ENCODE measurements at regions not wholly inside any gene's neighbourhood (a gene's known extent, or its start where the extent isn't known, plus 50 kb on each side); places are given as distances from the start of the nearest gene placed in this dataset.

- TF ChIP-seq CTCF (IDR thresholded peaks at IDR 0.05; ENCODE audit: unreplicated experiment): no peak
- BruUV-seq (replicated peaks): no TSS peak
- intact Hi-C loops (cut with micrococcal nuclease; ENCODE audit: unreplicated experiment): no loop called here
- Mint-ChIP-seq H3K27me3 (ENCODE audit: unreplicated experiment) (peaks cover 51% of the 10 kb centered on the region), H3K36me3 (ENCODE audit: insufficient read depth, unreplicated experiment) (no peaks in the 10 kb centered on the region), H3K27ac (ENCODE audit: unreplicated experiment) (no peak overlapping the region), H3K4me3 (ENCODE audit: low read depth, unreplicated experiment) (no peak overlapping the region), H3K9me3 (ENCODE audit: low read depth, unreplicated experiment) (peaks cover 6% of the 10 kb centered on the region), H3K4me1 (ENCODE audit: low read depth, unreplicated experiment) (no peaks in the 10 kb centered on the region)
- CTCF ChIA-PET: interaction anchor here (0.7 kb wide), 1 partner anchor 22 kb away, joined by 3 read pairs; no protein-coding TSS in a partner anchor
- no peak for DNase-seq
Measured at GRCh38 chr3:13178107-13178506, 104.9 kb upstream of the IQSEC1 start.

DNA sequence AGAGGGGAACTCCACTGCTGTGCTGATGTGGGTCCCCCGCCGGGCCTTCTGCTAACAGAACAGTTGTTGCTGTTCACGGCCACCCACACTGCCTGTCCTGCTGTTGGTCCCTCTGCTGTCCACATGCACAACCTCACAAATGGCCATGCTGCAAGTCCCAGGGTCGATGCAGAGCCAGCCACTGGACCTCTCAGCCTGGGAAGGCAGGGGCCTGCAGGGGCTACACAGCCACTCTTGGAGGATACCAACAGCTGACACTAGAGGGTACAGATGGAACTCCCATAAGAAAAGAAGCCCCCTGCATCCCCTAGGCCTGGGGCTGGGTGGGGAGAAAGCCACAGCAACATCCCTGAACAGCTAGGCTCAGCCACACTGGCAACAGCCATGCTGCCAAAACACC lies 104.4 kb upstream of the IQSEC1 start:
- intact Hi-C loops (cut with micrococcal nuclease; ENCODE audit: unreplicated experiment): no loop called here
- Mint-ChIP-seq H3K4me1 (ENCODE audit: low read depth, unreplicated experiment) (no peaks in the 10 kb centered on the region), H3K9me3 (ENCODE audit: low read depth, unreplicated experiment) (peaks cover 6% of the 10 kb centered on the region), H3K27me3 (ENCODE audit: unreplicated experiment) (peaks cover 54% of the 10 kb centered on the region), H3K36me3 (ENCODE audit: insufficient read depth, unreplicated experiment) (no peaks in the 10 kb centered on the region), H3K27ac (ENCODE audit: unreplicated experiment) (no peak overlapping the region), H3K4me3 (ENCODE audit: low read depth, unreplicated experiment) (no peak overlapping the region)
- CTCF ChIA-PET: interaction anchor here (0.7 kb wide), 1 partner anchor 22 kb away, joined by 3 read pairs; no protein-coding TSS in a partner anchor
- no TSS peak for BruUV-seq (replicated peaks)
- TF ChIP-seq CTCF (IDR thresholded peaks at IDR 0.05; ENCODE audit: unreplicated experiment): no peak
- DNase-seq: no peak

DNA sequence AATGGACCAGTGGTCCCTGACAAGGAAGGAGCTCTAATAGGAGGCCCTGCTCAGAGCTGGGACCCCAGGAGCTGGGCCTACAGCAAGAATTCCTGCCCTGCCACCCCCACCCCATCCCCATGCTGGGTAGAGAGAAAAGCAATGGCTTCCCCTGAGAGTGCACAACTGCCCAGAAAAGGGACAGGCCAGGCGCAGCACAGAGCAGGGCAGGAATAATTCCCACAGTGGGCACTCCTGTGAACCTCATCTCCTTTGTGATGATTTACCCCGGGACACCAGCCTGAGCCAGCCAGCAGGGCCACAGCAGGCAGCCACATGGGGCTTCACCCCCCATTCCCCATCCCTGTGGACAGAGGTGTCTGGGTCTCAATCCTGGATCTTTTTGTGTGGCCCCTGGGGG lies 104.0 kb upstream of the IQSEC1 start:
- no TSS peak for BruUV-seq (replicated peaks)
- intact Hi-C loops (cut with micrococcal nuclease; ENCODE audit: unreplicated experiment): no loop called here
- no peak for DNase-seq
- CTCF ChIA-PET: no interaction called here
- no peak overlapping the region for H3K4me3 Mint-ChIP-seq (ENCODE audit: low read depth, unreplicated experiment)
- H3K9me3 Mint-ChIP-seq (ENCODE audit: low read depth, unreplicated experiment): peaks cover 6% of the 10 kb centered on the region
- TF ChIP-seq CTCF (IDR thresholded peaks at IDR 0.05; ENCODE audit: unreplicated experiment): no peak
- peaks cover 58% of the 10 kb centered on the region for H3K27me3 Mint-ChIP-seq (ENCODE audit: unreplicated experiment)
- no peaks in the 10 kb centered on the region for H3K4me1 Mint-ChIP-seq (ENCODE audit: low read depth, unreplicated experiment)
- H3K36me3 Mint-ChIP-seq (ENCODE audit: insufficient read depth, unreplicated experiment): no peaks in the 10 kb centered on the region
- no peak overlapping the region for H3K27ac Mint-ChIP-seq (ENCODE audit: unreplicated experiment)

GRCh38 chr3:13176445-13176844 lies 103.2 kb upstream of the IQSEC1 start:
- peaks cover 6% of the 10 kb centered on the region for H3K9me3 Mint-ChIP-seq (ENCODE audit: low read depth, unreplicated experiment)
- no peak overlapping the region for H3K27ac Mint-ChIP-seq (ENCODE audit: unreplicated experiment)
- no peaks in the 10 kb centered on the region for H3K4me1 Mint-ChIP-seq (ENCODE audit: low read depth, unreplicated experiment)
- intact Hi-C loops (cut with micrococcal nuclease; ENCODE audit: unreplicated experiment): no loop called here
- TF ChIP-seq CTCF (IDR thresholded peaks at IDR 0.05; ENCODE audit: unreplicated experiment): no peak
- BruUV-seq (replicated peaks): no TSS peak
- H3K27me3 Mint-ChIP-seq (ENCODE audit: unreplicated experiment): peaks cover 66% of the 10 kb centered on the region
- DNase-seq: no peak
- CTCF ChIA-PET: no interaction called here
- H3K36me3 Mint-ChIP-seq (ENCODE audit: insufficient read depth, unreplicated experiment): no peaks in the 10 kb centered on the region
- H3K4me3 Mint-ChIP-seq (ENCODE audit: low read depth, unreplicated experiment): no peak overlapping the region

GRCh38 chr3:13174803-13175135 lies 101.5 kb upstream of the IQSEC1 start:
- TF ChIP-seq CTCF (IDR thresholded peaks at IDR 0.05; ENCODE audit: unreplicated experiment): no peak
- intact Hi-C loops (cut with micrococcal nuclease; ENCODE audit: unreplicated experiment): no loop called here
- CTCF ChIA-PET: no interaction called here
- no peaks in the 10 kb centered on the region for H3K4me1 Mint-ChIP-seq (ENCODE audit: low read depth, unreplicated experiment)
- H3K27ac Mint-ChIP-seq (ENCODE audit: unreplicated experiment): no peak overlapping the region
- no peaks in the 10 kb centered on the region for H3K36me3 Mint-ChIP-seq (ENCODE audit: insufficient read depth, unreplicated experiment)
- peaks cover 3% of the 10 kb centered on the region for H3K9me3 Mint-ChIP-seq (ENCODE audit: low read depth, unreplicated experiment)
- BruUV-seq (replicated peaks): no TSS peak
- peaks cover 83% of the 10 kb centered on the region for H3K27me3 Mint-ChIP-seq (ENCODE audit: unreplicated experiment)
- no peak for DNase-seq
- H3K4me3 Mint-ChIP-seq (ENCODE audit: low read depth, unreplicated experiment): no peak overlapping the region
